Esophagus muscularis mucosa (tissue), 4 donors: ENCODE measurements at regions not wholly inside any gene's neighbourhood (a gene's known extent, or its start where the extent isn't known, plus 50 kb on each side); places are given as distances from the start of the nearest gene placed in this dataset.

Source experiments
- DNase-seq: peaks from one replicate; pipeline ENCODE4 v3.0.0-alpha.2; 2017; ENCODE audit errors: extremely low spot score
- H3K27ac ChIP-seq, 4 donors: fragments of 200-600 bp; sonication (generic); replicated peaks in 1 of 4; 1 replicate in 3 of 4; 2 replicates in 1 of 4; pipeline ENCODE4 v1.5.1; 2016 to 2019; ENCODE audit warnings: mild to moderate bottlenecking in 1 of 4
- H3K27me3 ChIP-seq, 4 donors: fragments of 200-600 bp; sonication (generic); one replicate each; pipeline versions ENCODE4 v1.5.1 to v1.6.0; 2016 to 2019
- H3K36me3 ChIP-seq, 4 donors: fragments of 200-600 bp; sonication (generic); one replicate each; pipeline ENCODE4 v1.5.1; 2016 to 2019
- H3K4me1 ChIP-seq, 4 donors: fragments of 200-600 bp; sonication (generic); one replicate each; pipeline ENCODE4 v1.5.1; 2016 to 2019
- H3K4me3 ChIP-seq, 4 donors: fragments of 200-600 bp; sonication (generic); 1 replicate in 2 of 4; 2 replicates in 2 of 4; pipeline ENCODE4 v1.5.1; 2016 to 2019; ENCODE audit warnings: mild to moderate bottlenecking in 4 of 4, moderate library complexity in 1 of 4
- H3K9me3 ChIP-seq, 4 donors: fragments of 200-600 bp; sonication (generic); 1 replicate in 3 of 4; 2 replicates in 1 of 4; pipeline ENCODE4 v1.5.1; 2016 to 2019
- EP300 ChIP-seq: sonication (generic); formaldehyde crosslinking; IDR thresholded peaks from one replicate; pipeline ENCODE4 v1.6.1; 2017; ENCODE audit warnings: antibody characterized with exemption
- POLR2A ChIP-seq: fragments of 450-650 bp; IDR thresholded peaks from one replicate; pipeline ENCODE4 v1.6.1; 2017; ENCODE audit warnings: antibody characterized with exemption, moderate library complexity, mild to moderate bottlenecking, low read depth
- POLR2AphosphoS5 ChIP-seq, 2 donors: sonication (generic); formaldehyde crosslinking; IDR thresholded peaks; one replicate each; pipeline ENCODE4 v1.6.1; 2017; ENCODE audit warnings: antibody characterized with exemption in 2 of 2
- WGBS: methylation state at CpG from one replicate; pipeline ENCODE4 v1.1.5; 2018; 5-methylcytosine and 5-hydroxymethylcytosine counted together
- intact Hi-C: fragments of 100-400 bp; cut with DNase I; formaldehyde crosslinking; loops from one replicate; pipeline ENCODE4 v1.15.1; 2023
- TF ChIP-seq, protein P1 (sequence below), 3 experiments: fragments of 200-600 bp in 2 of 3; fragments of 450-650 bp in 1 of 3; sonication (generic) in 2 of 3; IDR thresholded peaks; one replicate each; pipeline ENCODE4 v1.5.1; 2017 to 2019; ENCODE audit warnings: antibody characterized with exemption in 3 of 3, mild to moderate bottlenecking in 2 of 3, moderate library complexity in 1 of 3

DNA sequence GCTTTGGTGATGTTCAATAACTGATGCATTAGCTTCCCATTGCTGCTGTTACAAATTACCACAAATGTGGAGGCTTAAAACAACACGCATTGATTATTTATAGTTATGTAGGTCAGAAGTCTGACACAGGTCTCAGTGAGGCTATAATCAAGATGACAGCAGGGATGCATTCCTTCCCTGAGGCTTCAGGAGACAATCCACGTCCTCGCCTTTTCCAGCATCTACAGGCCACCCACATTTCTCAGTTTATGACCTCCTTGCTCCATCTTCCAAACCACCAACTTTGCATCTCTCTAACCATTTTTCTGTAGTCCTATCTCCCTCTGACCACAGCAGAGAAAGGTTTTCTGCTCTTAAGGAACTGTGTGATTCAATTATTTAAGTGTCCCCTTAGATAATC is 92.5 kb downstream of the GASK1B start:
- 80% methylated on average over 3 of the region's 3 CpGs for WGBS
- H3K27me3 ChIP-seq = no peaks in the 10 kb centered on the region
- H3K9me3 ChIP-seq = no peaks in the 10 kb centered on the region
- no peak for DNase-seq
- H3K4me3 ChIP-seq = no peak overlapping the region
- no peak for TF ChIP-seq EP300
- TF ChIP-seq, protein P1, sequence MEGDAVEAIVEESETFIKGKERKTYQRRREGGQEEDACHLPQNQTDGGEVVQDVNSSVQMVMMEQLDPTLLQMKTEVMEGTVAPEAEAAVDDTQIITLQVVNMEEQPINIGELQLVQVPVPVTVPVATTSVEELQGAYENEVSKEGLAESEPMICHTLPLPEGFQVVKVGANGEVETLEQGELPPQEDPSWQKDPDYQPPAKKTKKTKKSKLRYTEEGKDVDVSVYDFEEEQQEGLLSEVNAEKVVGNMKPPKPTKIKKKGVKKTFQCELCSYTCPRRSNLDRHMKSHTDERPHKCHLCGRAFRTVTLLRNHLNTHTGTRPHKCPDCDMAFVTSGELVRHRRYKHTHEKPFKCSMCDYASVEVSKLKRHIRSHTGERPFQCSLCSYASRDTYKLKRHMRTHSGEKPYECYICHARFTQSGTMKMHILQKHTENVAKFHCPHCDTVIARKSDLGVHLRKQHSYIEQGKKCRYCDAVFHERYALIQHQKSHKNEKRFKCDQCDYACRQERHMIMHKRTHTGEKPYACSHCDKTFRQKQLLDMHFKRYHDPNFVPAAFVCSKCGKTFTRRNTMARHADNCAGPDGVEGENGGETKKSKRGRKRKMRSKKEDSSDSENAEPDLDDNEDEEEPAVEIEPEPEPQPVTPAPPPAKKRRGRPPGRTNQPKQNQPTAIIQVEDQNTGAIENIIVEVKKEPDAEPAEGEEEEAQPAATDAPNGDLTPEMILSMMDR (IDR thresholded peaks at IDR 0.05) = no peak
- TF ChIP-seq POLR2AphosphoS5 (IDR thresholded peaks at IDR 0.05) = no peak
- no peak for TF ChIP-seq POLR2A
- no peaks in the 10 kb centered on the region for H3K36me3 ChIP-seq
- H3K27ac ChIP-seq = no peak overlapping the region
- intact Hi-C loops = no loop called here
- no peaks in the 10 kb centered on the region for H3K4me1 ChIP-seq

DNA sequence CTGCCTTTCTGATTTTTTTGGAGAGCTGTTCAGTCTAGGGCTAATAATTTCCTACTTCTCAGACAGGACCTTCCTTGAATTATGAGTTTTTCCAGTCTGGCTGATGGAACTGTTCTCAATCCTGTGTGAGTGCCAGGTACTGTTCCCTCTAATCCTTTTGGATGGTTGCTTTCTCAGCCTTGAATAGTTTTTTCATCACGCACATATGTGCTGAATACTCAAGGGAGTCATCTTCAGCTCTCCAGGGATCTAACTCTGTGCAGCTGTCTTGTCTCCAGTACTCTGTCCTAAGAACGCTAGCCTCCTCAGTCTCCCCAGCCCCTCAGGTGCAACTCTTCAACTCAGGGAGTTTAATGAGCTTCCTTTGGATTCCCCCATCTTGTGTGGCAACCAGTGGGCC is 93.2 kb downstream of the GASK1B start:
- TF ChIP-seq, protein P1 (IDR thresholded peaks at IDR 0.05) = no peak
- Histone ChIP-seq H3K27me3 (no peaks in the 10 kb centered on the region), H3K4me3 (no peak overlapping the region), H3K36me3 (no peaks in the 10 kb centered on the region), H3K4me1 (no peaks in the 10 kb centered on the region), H3K9me3 (no peaks in the 10 kb centered on the region), H3K27ac (no peak overlapping the region)
- DNase-seq = no peak
- intact Hi-C loops = no loop called here
- WGBS = 42% methylated on average over 2 of the region's 2 CpGs

DNA sequence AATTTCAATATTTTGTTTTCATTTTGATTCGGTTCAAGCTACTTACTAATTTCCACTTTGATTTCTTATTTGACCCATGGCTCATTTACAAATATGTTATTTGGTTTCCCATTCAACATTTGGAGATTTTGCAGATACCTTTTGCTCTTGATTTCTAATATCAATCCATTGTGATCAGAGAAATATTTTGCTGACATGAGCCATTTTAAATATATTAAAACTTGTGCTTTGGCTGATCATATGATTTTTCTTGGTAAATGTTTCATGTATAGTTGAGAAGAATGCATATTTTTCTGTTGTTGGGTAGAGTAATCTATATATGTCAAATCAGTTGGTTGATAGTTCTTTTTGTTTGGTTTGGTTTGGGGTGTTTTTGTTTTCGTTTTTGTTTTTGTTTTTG is 95.0 kb downstream of the GASK1B start:
- Histone ChIP-seq H3K9me3 (no peaks in the 10 kb centered on the region), H3K27me3 (no peaks in the 10 kb centered on the region), H3K36me3 (no peaks in the 10 kb centered on the region), H3K4me1 (no peaks in the 10 kb centered on the region), H3K4me3 (no peak overlapping the region), H3K27ac (no peak overlapping the region)
- intact Hi-C loops = no loop called here
- no peak for DNase-seq
- WGBS = 92% methylated on average over 2 of the region's 2 CpGs
- TF ChIP-seq POLR2A = no peak
- TF ChIP-seq EP300 = no peak
- TF ChIP-seq, protein P1 (IDR thresholded peaks at IDR 0.05) = no peak
- no peak for TF ChIP-seq POLR2AphosphoS5 (IDR thresholded peaks at IDR 0.05)

DNA sequence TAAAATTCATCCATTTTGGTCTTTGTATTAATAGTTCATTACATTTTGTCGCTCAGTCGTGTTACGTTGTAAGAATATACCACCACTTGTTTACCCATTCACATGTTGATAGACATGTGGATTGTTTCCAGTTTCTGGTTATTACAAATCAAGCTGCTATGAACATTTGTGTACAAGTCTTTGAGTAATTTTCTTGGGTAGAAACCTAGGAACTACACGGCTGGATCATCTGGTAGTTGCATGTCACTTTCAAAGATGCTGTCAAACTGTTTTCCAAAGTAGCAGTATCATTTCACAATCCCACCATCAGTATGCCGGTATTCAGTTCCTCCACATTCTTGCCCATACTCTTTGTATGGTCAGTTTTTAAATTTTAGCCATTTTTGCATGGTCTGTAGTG is 98.0 kb downstream of the GASK1B start:
- H3K4me3 ChIP-seq = no peak overlapping the region

DNA sequence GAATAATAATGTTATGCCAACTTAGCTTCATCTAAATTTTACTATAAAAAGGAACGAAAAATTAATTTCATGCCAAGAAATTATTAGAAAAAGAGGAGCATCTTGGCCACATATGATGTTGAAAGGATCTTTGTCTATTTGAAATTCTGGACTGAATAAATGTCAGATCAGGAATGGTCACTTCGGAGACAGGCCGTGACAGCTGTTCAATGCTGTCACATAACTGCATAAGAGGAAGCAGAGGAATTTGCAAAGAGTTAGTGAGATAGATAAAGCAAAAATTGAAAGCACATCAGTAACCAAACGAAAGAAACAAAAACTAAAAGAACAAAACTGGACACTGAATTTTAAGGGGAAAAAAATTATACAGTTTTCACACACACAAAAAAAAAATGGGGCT is 100.9 kb downstream of the GASK1B start:
- Histone ChIP-seq H3K27ac (no peak overlapping the region), H3K4me3 (no peak overlapping the region), H3K9me3 (no peaks in the 10 kb centered on the region), H3K4me1 (peaks cover 0 to 17% (median 6%) of the 10 kb centered on the region in 4 donors), H3K36me3 (no peaks in the 10 kb centered on the region), H3K27me3 (no peaks in the 10 kb centered on the region)
- no peak for TF ChIP-seq POLR2AphosphoS5 (IDR thresholded peaks at IDR 0.05)
- TF ChIP-seq POLR2A = no peak
- TF ChIP-seq, protein P1 (IDR thresholded peaks at IDR 0.05) = no peak
- no peak for TF ChIP-seq EP300
- intact Hi-C loops = no loop called here
- DNase-seq = no peak
- 87% methylated on average over 4 of the region's 4 CpGs for WGBS

More for the DNA sequence above, 98.0 kb downstream of the GASK1B start:
- intact Hi-C loops = no loop called here
- DNase-seq = no peak
- Histone ChIP-seq H3K27ac (no peak overlapping the region), H3K4me1 (no peaks in the 10 kb centered on the region), H3K27me3 (no peaks in the 10 kb centered on the region), H3K9me3 (no peaks in the 10 kb centered on the region), H3K36me3 (no peaks in the 10 kb centered on the region)
- 84% methylated on average over 5 of the region's 5 CpGs for WGBS
- no peak for TF ChIP-seq EP300
- TF ChIP-seq POLR2AphosphoS5 (IDR thresholded peaks at IDR 0.05) = no peak
